ENCODE measurements at regions not wholly inside any gene's neighbourhood (a gene's known extent, or its start where the extent isn't known, plus 50 kb on each side); places are given as distances from the start of the nearest gene placed in this dataset.

DNA sequence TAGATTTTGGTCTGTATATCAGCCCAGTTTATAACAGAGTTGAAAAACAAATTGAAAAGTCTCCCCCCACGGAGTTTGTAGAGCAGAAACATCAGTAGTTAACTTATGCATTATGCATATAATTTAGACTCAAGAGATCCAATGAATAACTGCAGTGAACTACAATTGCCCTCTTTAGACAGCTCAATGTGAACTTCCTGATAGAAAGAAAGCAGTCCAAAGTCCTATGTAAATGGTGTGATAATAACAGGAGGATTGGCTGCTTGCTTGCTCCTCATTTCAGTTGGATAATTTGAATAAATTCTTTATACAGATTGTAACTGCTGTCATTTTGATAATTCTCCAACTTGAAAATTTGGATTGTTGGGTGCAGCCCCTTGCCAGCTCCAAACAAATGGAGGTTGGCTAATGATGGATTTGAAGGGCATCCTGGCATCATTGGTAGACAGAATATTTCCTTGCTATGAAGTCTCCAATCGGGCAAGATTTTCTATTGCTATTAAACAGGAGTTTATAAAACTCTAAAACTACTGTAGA, 297.1 kb downstream of the ASXL3 start:
- DNase-seq, result no peak
- H3K4me3 ChIP-seq, result no peak overlapping the region
- intact Hi-C loops (cut with DNase I), result no loop called here
- no peaks in the 10 kb centered on the region for H3K9me3 ChIP-seq
- H3K36me3 ChIP-seq, result no peaks in the 10 kb centered on the region
- TF ChIP-seq, protein P1, sequence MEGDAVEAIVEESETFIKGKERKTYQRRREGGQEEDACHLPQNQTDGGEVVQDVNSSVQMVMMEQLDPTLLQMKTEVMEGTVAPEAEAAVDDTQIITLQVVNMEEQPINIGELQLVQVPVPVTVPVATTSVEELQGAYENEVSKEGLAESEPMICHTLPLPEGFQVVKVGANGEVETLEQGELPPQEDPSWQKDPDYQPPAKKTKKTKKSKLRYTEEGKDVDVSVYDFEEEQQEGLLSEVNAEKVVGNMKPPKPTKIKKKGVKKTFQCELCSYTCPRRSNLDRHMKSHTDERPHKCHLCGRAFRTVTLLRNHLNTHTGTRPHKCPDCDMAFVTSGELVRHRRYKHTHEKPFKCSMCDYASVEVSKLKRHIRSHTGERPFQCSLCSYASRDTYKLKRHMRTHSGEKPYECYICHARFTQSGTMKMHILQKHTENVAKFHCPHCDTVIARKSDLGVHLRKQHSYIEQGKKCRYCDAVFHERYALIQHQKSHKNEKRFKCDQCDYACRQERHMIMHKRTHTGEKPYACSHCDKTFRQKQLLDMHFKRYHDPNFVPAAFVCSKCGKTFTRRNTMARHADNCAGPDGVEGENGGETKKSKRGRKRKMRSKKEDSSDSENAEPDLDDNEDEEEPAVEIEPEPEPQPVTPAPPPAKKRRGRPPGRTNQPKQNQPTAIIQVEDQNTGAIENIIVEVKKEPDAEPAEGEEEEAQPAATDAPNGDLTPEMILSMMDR (IDR thresholded peaks at IDR 0.05), result no peak
- H3K27me3 ChIP-seq, result no peaks in the 10 kb centered on the region
- no peak overlapping the region for H3K9ac ChIP-seq (ENCODE audit: low read depth in 2 of 2, low read length in 2 of 2)
- no peak overlapping the region for H3K27ac ChIP-seq
- H3K4me1 ChIP-seq, result no peaks in the 10 kb centered on the region

DNA sequence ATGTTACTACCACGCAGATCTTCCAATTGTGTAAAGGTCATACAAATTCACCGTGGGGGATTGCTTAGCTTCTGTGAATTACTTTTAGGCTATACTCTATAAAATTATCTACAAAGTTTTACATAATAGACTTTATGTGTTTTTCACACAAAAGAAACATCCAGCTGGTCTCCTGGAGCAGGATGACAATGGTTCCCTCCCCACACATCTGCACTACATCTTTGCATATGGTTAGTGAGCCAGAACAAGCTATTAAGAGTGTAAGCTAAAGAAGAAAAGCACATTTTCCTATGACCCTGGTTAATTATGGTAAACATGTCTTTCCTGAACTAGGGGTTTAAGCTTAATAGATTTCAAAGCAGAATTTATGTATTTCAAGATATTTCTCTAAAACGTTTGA, 295.1 kb downstream of the ASXL3 start:
- Histone ChIP-seq H3K4me3 (no peak overlapping the region), H3K9me3 (no peaks in the 10 kb centered on the region), H3K27me3 (no peaks in the 10 kb centered on the region), H3K4me1 (no peaks in the 10 kb centered on the region), H3K9ac (ENCODE audit: low read depth in 2 of 2, low read length in 2 of 2) (no peak overlapping the region), H3K27ac (no peak overlapping the region), H3K36me3 (no peaks in the 10 kb centered on the region)
- intact Hi-C loops (cut with DNase I), result no loop called here
- TF ChIP-seq, protein P1 (IDR thresholded peaks at IDR 0.05), result no peak
- DNase-seq, result no peak

GRCh38 chr18:33871363-33872025, 293.5 kb downstream of the ASXL3 start:
- no peak overlapping the region for H3K4me3 ChIP-seq
- no peaks in the 10 kb centered on the region for H3K9me3 ChIP-seq
- H3K27ac ChIP-seq, result no peak overlapping the region
- H3K27me3 ChIP-seq, result no peaks in the 10 kb centered on the region
- TF ChIP-seq, protein P1 (IDR thresholded peaks at IDR 0.05), result no peak
- no peak overlapping the region for H3K9ac ChIP-seq (ENCODE audit: low read depth in 2 of 2, low read length in 2 of 2)
- no peak for DNase-seq
- no peaks in the 10 kb centered on the region for H3K4me1 ChIP-seq
- intact Hi-C loops (cut with DNase I), result no loop called here
- H3K36me3 ChIP-seq, result no peaks in the 10 kb centered on the region

GRCh38 chr18:33870059-33870458, 292.0 kb downstream of the ASXL3 start:
- no peaks in the 10 kb centered on the region for H3K9me3 ChIP-seq
- H3K4me3 ChIP-seq, result no peak overlapping the region
- no peak for DNase-seq
- intact Hi-C loops (cut with DNase I), result no loop called here
- no peak overlapping the region for H3K9ac ChIP-seq (ENCODE audit: low read depth in 2 of 2, low read length in 2 of 2)
- H3K27ac ChIP-seq, result no peak overlapping the region
- no peaks in the 10 kb centered on the region for H3K27me3 ChIP-seq
- no peaks in the 10 kb centered on the region for H3K36me3 ChIP-seq
- TF ChIP-seq, protein P1 (IDR thresholded peaks at IDR 0.05), result no peak
- H3K4me1 ChIP-seq, result no peaks in the 10 kb centered on the region

GRCh38 chr18:33866386-33866785, 288.4 kb downstream of the ASXL3 start:
- Histone ChIP-seq H3K4me1 (no peaks in the 10 kb centered on the region), H3K9me3 (no peaks in the 10 kb centered on the region), H3K27ac (no peak overlapping the region), H3K9ac (ENCODE audit: low read depth in 2 of 2, low read length in 2 of 2) (no peak overlapping the region), H3K36me3 (no peaks in the 10 kb centered on the region), H3K27me3 (no peaks in the 10 kb centered on the region), H3K4me3 (no peak overlapping the region)
- intact Hi-C loops (cut with DNase I), result no loop called here
- no peak for DNase-seq
- TF ChIP-seq, protein P1 (IDR thresholded peaks at IDR 0.05), result no peak
